GM10266 (cell line): ENCODE measurements at regions not wholly inside any gene's neighbourhood (a gene's known extent, or its start where the extent isn't known, plus 50 kb on each side); places are given as distances from the start of the nearest gene placed in this dataset.

Experiments used
- DNase-seq: peaks from one replicate; pipeline ENCODE4 v3.0.0; 2012; ENCODE audit errors: extremely low spot score
- TF ChIP-seq, protein P1 (sequence below): IDR thresholded peaks from 2 replicates; pipeline ENCODE4 v1.5.1; 2012; ENCODE audit warnings: mild to moderate bottlenecking, low read depth; ENCODE audit not compliant: control insufficient read depth, insufficient read depth; ENCODE audit errors: missing control alignments

DNA sequence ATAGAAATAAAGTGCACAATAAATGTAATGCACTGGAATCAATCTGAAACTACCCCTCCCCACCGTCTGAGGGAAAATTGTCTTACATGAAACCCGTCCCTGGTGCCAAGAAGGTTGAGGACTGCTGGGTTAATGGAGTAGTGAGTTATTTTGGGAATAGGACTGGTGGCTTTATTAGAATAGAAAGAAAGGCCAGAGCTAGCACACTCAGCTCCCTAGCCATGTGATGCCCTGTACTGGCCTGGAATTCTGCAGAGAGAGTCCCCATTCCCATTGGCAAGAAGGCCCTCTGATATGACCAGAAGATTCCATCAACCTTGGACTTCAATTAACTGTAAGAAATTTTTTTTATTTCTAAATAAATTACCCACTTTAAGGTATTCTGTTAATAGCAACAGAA is 393.5 kb upstream of the PCDH9 start:
- DNase-seq = no peak
- TF ChIP-seq, protein P1, sequence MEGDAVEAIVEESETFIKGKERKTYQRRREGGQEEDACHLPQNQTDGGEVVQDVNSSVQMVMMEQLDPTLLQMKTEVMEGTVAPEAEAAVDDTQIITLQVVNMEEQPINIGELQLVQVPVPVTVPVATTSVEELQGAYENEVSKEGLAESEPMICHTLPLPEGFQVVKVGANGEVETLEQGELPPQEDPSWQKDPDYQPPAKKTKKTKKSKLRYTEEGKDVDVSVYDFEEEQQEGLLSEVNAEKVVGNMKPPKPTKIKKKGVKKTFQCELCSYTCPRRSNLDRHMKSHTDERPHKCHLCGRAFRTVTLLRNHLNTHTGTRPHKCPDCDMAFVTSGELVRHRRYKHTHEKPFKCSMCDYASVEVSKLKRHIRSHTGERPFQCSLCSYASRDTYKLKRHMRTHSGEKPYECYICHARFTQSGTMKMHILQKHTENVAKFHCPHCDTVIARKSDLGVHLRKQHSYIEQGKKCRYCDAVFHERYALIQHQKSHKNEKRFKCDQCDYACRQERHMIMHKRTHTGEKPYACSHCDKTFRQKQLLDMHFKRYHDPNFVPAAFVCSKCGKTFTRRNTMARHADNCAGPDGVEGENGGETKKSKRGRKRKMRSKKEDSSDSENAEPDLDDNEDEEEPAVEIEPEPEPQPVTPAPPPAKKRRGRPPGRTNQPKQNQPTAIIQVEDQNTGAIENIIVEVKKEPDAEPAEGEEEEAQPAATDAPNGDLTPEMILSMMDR = no peak

DNA sequence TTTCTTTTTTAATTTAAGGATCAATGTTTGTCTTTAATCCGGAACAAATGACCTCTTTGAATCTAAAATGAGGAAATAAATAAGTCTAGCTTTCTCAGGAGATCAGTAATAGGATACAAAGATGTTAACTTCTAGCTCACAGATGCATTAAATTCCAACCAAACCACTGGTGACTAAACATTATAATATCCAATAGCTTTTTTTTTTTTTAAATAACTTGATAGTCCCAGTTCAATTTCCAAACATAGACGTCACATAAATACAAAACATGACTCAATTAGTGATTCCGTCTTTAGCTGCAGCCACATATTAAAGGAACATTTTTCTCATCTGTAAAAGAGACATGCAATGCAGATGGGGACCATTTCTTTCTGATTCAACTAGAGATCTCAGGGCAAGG is 390.5 kb upstream of the PCDH9 start:
- DNase-seq = no peak
- TF ChIP-seq, protein P1 = no peak

DNA sequence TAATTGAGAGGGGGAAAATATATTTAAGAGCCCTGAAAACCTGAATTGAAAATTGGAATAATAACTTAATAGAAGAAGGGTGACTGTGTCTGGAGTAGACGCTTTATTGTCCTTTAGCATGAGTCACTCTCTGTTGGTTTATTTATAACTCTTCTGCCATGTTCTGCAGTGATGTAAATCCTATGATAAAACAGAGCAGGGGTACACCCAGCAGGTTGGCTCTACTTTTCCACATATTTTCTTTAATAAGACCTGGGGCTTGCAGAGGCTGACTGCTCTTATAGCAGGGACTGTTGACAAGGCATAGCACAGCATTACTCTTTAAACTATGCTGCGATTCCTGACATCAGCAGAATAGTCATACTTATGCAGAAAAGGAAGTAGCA is 389.9 kb upstream of the PCDH9 start:
- TF ChIP-seq, protein P1 = no peak
- DNase-seq = no peak

DNA sequence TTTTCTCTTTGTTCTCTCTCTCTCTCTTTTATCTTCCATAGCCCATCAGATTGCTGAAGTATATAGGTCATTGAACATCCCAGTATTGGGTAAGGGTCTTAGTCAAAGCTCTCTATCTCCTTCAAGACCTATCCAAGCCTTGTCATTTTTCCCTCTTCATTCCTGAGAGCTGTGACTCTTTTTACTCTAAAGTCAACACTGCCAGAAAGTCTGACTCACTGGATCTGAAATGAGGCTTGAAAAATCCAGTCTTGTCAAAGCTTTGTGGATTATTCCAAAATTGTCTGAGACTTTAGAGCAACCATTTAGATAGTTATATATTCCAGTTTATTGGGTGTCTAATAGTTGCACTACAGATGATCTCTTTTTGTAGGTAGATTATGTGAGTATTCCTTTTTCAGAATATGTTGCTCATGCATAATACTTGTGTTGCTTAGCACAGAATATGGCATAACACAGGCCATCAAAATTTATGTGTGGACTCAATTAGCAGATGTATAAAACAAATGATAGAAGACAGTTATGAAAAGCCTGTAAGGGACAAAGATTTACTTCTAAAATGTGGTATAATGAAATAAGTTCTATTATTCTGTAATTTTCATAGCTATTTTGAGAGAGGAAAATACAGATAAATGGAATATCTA is 389.3 kb upstream of the PCDH9 start:
- DNase-seq = no peak
- TF ChIP-seq, protein P1 = no peak

DNA sequence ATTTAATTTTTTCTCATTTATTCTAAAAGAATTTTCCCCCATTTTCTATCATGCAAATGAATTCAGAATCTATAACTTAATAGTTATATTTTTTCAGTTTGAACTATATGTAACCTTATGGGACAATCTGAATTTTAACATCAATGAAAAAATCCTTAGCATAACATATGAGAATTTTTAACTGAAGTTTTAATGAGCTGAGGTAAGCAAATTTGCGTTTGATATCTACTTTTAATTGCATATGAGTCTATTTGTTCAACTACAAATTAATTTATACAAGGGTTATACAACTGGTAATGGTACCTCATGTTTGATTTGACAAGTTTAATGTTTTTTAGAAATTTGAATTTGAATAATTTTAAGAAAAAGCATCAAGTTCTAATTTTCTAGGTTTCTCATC is 384.4 kb upstream of the PCDH9 start:
- TF ChIP-seq, protein P1 = no peak
- no peak for DNase-seq

DNA sequence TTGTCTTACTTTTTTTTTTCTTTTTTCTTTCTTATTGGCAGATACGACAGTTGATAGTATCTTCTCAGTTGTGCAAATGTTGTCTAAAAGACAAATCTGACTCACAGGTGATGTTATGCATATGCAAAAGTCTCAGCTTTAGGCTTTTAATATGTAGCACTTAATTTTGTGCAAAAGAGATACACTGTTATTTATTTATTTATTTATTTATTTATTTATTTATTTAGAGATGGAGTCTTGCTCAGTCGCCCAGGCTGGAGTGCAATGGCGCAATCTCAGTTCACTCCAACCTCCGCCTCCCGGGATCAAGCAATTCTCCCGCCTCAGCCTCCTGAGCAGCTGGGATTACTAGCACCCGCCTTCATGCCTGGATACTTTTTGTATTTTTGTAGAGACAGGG is 383.9 kb upstream of the PCDH9 start:
- no peak for DNase-seq
- TF ChIP-seq, protein P1 = no peak

DNA sequence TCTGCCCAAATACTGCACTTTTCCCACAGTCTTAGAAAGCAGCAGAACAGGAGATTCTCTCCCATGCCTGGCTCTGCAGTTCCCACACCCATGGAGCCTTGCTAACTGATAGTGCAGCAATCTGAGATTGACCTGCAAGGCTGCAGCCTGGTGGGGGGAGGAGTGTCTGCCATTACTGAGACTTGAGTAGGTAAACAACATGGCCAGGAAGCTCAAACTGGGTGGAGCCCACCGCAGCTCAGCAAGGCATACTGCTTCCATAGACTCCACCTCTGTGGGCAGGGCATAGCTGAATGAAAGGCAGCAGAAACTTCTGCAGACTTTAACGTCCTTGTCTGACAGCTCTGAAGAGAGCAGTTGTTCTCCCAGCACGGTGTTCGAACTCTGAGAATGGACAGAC is 358.5 kb upstream of the PCDH9 start:
- TF ChIP-seq, protein P1 = no peak
- DNase-seq = no peak
